ENCODE measurements at regions not wholly inside any gene's neighbourhood (a gene's known extent, or its start where the extent isn't known, plus 50 kb on each side); places are given as distances from the start of the nearest gene placed in this dataset.
"Not testable (repeated sequence)": the region's sequence is repeated elsewhere in the genome, so short reads cannot be mapped to it uniquely, and the experiment has no call there.

- no peak overlapping the region for H3K27ac Mint-ChIP-seq
- H3K27me3 Mint-ChIP-seq: peaks cover 10% of the 10 kb centered on the region
- H3K4me1 Mint-ChIP-seq: no peaks in the 10 kb centered on the region
- no peak overlapping the region for H3K4me3 Mint-ChIP-seq
- H3K9me3 Mint-ChIP-seq: peaks cover 14% of the 10 kb centered on the region
- no peaks in the 10 kb centered on the region for H3K36me3 Mint-ChIP-seq
These were observed 134.9 kb upstream of the HSF2 start for GRCh38 chr6:122264557-122264956.

DNA sequence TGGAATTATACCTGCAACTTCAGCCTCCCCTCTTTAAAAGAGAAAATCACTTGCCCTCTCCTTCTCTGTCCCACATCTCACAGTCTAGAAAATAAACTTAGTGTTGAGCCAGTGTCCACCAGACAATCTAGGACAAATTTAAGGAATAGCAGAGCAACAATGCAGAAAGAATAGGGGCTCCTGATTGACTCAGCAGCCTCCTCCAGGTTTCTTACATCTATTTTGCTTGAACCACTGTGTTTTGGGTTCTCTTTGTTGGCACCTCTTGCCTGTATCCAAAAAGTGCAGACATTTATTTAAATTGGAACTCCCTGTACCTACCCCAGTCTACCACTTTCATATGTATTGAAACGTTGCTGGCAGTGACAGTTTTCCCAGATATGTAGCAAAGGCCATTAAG is 133.7 kb upstream of the HSF2 start:
- peaks cover 6% of the 10 kb centered on the region for H3K27me3 Mint-ChIP-seq
- no peak overlapping the region for H3K27ac Mint-ChIP-seq
- H3K4me3 Mint-ChIP-seq: no peak overlapping the region
- no peaks in the 10 kb centered on the region for H3K36me3 Mint-ChIP-seq
- H3K9me3 Mint-ChIP-seq: peaks cover 14% of the 10 kb centered on the region
- H3K4me1 Mint-ChIP-seq: no peaks in the 10 kb centered on the region

DNA sequence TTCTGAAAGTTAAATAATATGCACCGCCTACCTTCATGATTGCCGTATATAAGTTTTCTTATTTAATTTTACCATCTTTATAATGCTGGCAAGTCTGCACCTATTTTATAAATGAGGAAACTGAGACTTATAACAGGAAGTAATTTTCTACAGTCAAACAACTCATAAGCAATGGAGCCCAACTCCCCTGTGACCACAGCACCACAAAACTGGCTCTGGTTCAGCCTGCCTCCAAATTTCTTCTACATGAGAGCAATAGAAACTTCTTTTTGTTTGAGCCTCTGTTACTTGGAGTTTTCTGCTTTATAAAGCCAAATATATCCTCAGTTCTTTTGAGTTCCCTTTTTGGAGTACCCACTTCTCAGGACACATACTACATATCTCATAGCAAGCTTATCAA is 131.1 kb upstream of the HSF2 start:
- H3K4me1 Mint-ChIP-seq: no peaks in the 10 kb centered on the region
- H3K27ac Mint-ChIP-seq: no peak overlapping the region
- H3K36me3 Mint-ChIP-seq: no peaks in the 10 kb centered on the region
- H3K27me3 Mint-ChIP-seq: peaks cover 1% of the 10 kb centered on the region
- H3K9me3 Mint-ChIP-seq: peaks cover 14% of the 10 kb centered on the region
- no peak overlapping the region for H3K4me3 Mint-ChIP-seq

- no peak overlapping the region for H3K4me3 Mint-ChIP-seq
- no peak overlapping the region for H3K27ac Mint-ChIP-seq
- no peaks in the 10 kb centered on the region for H3K9me3 Mint-ChIP-seq
- H3K4me1 Mint-ChIP-seq: no peaks in the 10 kb centered on the region
- H3K27me3 Mint-ChIP-seq: no peaks in the 10 kb centered on the region
- H3K36me3 Mint-ChIP-seq: no peaks in the 10 kb centered on the region
These were observed 122.8 kb upstream of the HSF2 start for GRCh38 chr6:122276637-122277036.

GRCh38 chr6:122280105-122281021 is 119.1 kb upstream of the HSF2 start:
- H3K27ac Mint-ChIP-seq, H3K4me3 Mint-ChIP-seq, H3K4me1 Mint-ChIP-seq, H3K36me3 Mint-ChIP-seq, H3K9me3 Mint-ChIP-seq, H3K27me3 Mint-ChIP-seq: not testable (repeated sequence)

DNA sequence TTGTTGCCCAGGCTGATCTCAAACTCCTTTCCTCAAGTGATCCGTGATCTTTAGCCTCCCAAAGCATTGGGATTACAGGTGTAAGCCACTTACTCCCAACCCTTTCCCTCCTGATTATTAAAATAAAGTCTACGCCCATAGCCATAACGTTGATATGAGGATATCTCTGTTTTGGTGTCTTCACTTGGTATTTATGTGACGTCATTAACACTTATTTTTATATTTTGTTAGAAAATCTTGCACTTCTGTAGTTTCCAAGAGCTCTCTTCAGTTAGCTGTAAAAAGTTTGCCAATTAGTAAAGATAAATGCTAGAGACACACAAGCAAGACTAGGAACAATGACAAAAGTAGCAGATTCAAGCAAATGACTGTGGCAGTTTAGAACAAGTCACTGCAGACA is 115.6 kb upstream of the HSF2 start:
- H3K4me1 Mint-ChIP-seq: no peaks in the 10 kb centered on the region
- no peaks in the 10 kb centered on the region for H3K36me3 Mint-ChIP-seq
- no peaks in the 10 kb centered on the region for H3K27me3 Mint-ChIP-seq
- no peaks in the 10 kb centered on the region for H3K9me3 Mint-ChIP-seq
- no peak overlapping the region for H3K4me3 Mint-ChIP-seq
- H3K27ac Mint-ChIP-seq: no peak overlapping the region

- H3K36me3 Mint-ChIP-seq: no peaks in the 10 kb centered on the region
- no peak overlapping the region for H3K27ac Mint-ChIP-seq
- no peaks in the 10 kb centered on the region for H3K9me3 Mint-ChIP-seq
- H3K4me3 Mint-ChIP-seq: no peak overlapping the region
- no peaks in the 10 kb centered on the region for H3K4me1 Mint-ChIP-seq
- H3K27me3 Mint-ChIP-seq: no peaks in the 10 kb centered on the region
These were observed 114.6 kb upstream of the HSF2 start for GRCh38 chr6:122284848-122285247.

DNA sequence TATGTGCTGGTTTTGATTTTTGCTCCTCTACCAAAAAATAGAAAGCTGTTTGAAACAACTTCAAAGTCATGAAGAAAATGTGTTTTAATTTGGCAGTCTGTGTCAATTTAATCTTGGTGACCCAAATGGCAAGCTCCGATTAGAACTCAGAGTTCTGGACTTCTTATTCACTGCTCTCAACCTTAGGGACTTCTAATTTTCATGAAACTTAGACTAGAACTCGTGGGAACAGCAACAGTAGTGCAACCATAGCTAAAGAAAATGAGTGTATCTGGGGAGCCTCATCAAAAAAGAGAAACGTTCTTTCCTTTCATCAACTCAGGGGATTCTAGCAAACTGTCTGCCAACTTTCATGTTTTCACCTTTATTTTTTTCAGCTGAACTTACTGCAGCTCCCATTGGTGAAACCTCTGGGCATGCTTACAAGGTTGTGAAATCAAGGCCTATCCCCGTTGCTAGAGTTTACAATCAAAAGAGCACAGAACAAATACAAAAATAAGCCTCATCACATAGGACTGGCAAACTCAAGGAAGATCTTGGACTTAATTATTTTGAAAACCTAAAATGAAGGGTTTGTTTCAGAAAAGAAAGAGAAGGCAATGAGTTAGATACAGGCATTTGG is 114.0 kb upstream of the HSF2 start:
- Mint-ChIP-seq H3K27me3 (no peaks in the 10 kb centered on the region), H3K27ac (no peak overlapping the region), H3K9me3 (no peaks in the 10 kb centered on the region), H3K36me3 (no peaks in the 10 kb centered on the region), H3K4me1 (no peaks in the 10 kb centered on the region), H3K4me3 (no peak overlapping the region)

DNA sequence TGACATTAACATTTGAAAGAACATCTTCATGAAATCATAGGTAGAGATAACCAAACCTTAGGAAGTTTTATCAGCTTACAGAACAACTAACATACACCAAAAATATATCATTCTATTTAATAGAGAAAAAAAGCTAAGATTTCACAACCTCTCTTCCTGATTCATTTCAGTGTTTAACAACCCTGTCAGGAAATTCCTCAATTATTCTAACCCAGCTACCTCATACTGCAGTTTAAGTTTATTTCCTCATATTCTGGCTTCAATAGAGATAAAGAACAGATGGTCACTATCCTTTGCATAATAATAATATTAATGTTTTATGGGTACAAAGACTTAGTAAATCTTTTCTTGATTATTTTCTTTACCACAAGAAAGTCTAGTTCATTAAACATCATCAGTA is 112.9 kb upstream of the HSF2 start:
- Mint-ChIP-seq H3K27ac (no peak overlapping the region), H3K27me3 (no peaks in the 10 kb centered on the region), H3K4me3 (no peak overlapping the region), H3K36me3 (no peaks in the 10 kb centered on the region), H3K4me1 (no peaks in the 10 kb centered on the region), H3K9me3 (no peaks in the 10 kb centered on the region)

- Mint-ChIP-seq H3K36me3 (no peaks in the 10 kb centered on the region), H3K27me3 (no peaks in the 10 kb centered on the region), H3K9me3 (no peaks in the 10 kb centered on the region), H3K4me1 (no peaks in the 10 kb centered on the region), H3K27ac (no peak overlapping the region), H3K4me3 (no peak overlapping the region)
These were observed 109.5 kb upstream of the HSF2 start for GRCh38 chr6:122289762-122290539.

DNA sequence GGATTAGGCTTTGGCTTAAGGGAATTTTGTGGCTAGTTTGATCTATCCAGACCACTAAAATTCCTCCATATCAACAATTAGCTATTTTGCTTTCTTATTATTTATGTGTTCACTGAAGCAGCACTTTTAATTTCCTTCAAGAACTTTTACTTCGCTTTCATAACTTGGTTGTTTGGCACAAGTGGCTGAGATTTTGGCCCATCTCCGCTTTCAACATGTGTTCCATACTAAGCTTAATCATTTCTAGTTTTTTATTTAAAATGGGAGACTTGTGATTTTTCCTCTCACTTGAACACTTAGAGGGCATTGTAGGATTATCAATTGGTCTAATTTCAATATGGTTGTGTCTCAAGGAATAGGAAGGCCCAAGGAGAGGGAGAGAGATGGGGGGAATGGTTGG is 102.4 kb upstream of the HSF2 start:
- Mint-ChIP-seq H3K27me3 (no peaks in the 10 kb centered on the region), H3K36me3 (no peaks in the 10 kb centered on the region), H3K9me3 (no peaks in the 10 kb centered on the region), H3K27ac (no peak overlapping the region), H3K4me1 (no peaks in the 10 kb centered on the region), H3K4me3 (no peak overlapping the region)

DNA sequence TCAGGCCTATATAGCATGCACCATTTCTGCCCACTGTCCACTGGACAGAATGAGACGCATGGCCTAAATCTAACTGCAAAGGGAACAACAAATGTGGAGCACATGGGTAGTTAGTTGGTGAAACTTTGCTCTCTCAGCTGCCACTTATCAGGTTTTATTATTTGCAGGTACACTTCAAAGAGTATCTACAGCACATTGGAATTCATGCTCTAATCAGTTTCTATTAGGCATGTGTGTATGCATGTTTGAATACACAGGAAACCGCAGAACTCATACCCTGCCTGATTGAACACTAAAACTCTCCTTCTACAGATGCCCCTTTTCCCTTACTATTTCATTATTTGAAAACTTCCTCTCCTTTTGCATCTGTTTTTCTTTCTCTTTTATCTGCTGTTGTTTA is 97.4 kb upstream of the HSF2 start:
- Mint-ChIP-seq H3K27ac (no peak overlapping the region), H3K27me3 (peaks cover 3% of the 10 kb centered on the region), H3K9me3 (peaks cover 10% of the 10 kb centered on the region), H3K4me1 (no peaks in the 10 kb centered on the region), H3K4me3 (no peak overlapping the region), H3K36me3 (peaks cover 2% of the 10 kb centered on the region)

- H3K27me3 Mint-ChIP-seq: peaks cover 7% of the 10 kb centered on the region
- no peak overlapping the region for H3K4me3 Mint-ChIP-seq
- H3K4me1 Mint-ChIP-seq: no peaks in the 10 kb centered on the region
- H3K9me3 Mint-ChIP-seq: peaks cover 14% of the 10 kb centered on the region
- no peak overlapping the region for H3K27ac Mint-ChIP-seq
- peaks cover 2% of the 10 kb centered on the region for H3K36me3 Mint-ChIP-seq
These were observed 91.9 kb upstream of the HSF2 start for GRCh38 chr6:122307577-122307976.

- Mint-ChIP-seq H3K4me1 (no peaks in the 10 kb centered on the region), H3K27me3 (peaks cover 7% of the 10 kb centered on the region), H3K4me3 (no peak overlapping the region), H3K9me3 (peaks cover 14% of the 10 kb centered on the region), H3K27ac (no peak overlapping the region), H3K36me3 (peaks cover 2% of the 10 kb centered on the region)
These were observed 91.4 kb upstream of the HSF2 start for GRCh38 chr6:122308074-122308473.

GRCh38 chr6:122315842-122316241 is 83.6 kb upstream of the HSF2 start:
- no peak overlapping the region for H3K27ac Mint-ChIP-seq
- peaks cover 5% of the 10 kb centered on the region for H3K27me3 Mint-ChIP-seq
- peaks cover 1% of the 10 kb centered on the region for H3K36me3 Mint-ChIP-seq
- H3K9me3 Mint-ChIP-seq: peaks cover 12% of the 10 kb centered on the region
- no peaks in the 10 kb centered on the region for H3K4me1 Mint-ChIP-seq
- H3K4me3 Mint-ChIP-seq: no peak overlapping the region

DNA sequence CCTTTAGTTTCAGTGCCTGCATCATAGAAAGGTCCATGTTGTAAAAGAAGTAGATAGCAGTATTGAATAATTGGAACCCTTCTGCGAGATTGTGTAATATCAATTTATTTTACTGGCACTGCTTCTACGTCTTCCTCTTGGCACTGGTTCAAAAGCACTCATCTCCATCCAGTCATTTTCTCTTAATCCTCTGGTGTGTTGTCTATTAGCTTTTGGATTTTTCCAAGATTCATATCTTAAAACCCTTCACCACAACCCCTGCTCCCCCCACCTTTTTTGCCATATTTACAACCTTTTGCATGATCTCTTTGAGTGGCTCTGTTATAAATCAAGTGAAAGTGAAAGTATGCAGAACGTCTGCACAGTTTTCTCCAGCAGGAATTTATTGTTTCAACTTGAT is 76.6 kb upstream of the HSF2 start:
- Mint-ChIP-seq H3K36me3 (no peaks in the 10 kb centered on the region), H3K9me3 (no peaks in the 10 kb centered on the region), H3K4me3 (peak overlapping the region; percentile 94), H3K27ac (peak overlapping the region; percentile 86), H3K4me1 (peaks cover 20% of the 10 kb centered on the region), H3K27me3 (no peaks in the 10 kb centered on the region)

Measured in activated naive CD4-positive, alpha-beta T cell treated with anti-CD3 and anti-CD28 coated beads, Interleukin-2, amount 50 U/mL, for 24 hours (primary cell).